Common myeloid progenitor, CD34-positive (primary cell): ENCODE measurements at regions not wholly inside any gene's neighbourhood (a gene's known extent, or its start where the extent isn't known, plus 50 kb on each side); places are given as distances from the start of the nearest gene placed in this dataset.

ENCODE experiments used
- CTCF ChIA-PET: fragments of 350-600 bp; sonication (Branson Sonifier 250); formaldehyde crosslinking; loops from one replicate; lab custom pipeline; 2021; ENCODE audit warnings: antibody characterized with exemption; lab: Charles Lee
- POLR2A ChIA-PET: fragments of 350-600 bp; sonication (Branson Sonifier 250); formaldehyde crosslinking; loops from one replicate; lab custom pipeline; 2021; ENCODE audit warnings: antibody characterized with exemption; lab: Charles Lee
- DNase-seq, 3 donors: peaks; one replicate each; pipeline versions ENCODE4 v3.0.0 to v3.0.0-alpha.2; 2013
- H3K27ac ChIP-seq, 2 experiments: 1 replicate in 1 of 2; 2 replicates in 1 of 2; pipeline ENCODE4 v1.7.0; 2013; ENCODE audit warnings: inconsistent platforms in 2 of 2, low read length in 2 of 2, mild to moderate bottlenecking in 2 of 2, low read depth in 1 of 2, moderate library complexity in 1 of 2; ENCODE audit not compliant: severe bottlenecking in 2 of 2, insufficient read depth in 1 of 2, poor library complexity in 1 of 2
- H3K27me3 ChIP-seq, 5 experiments: replicated peaks in 2 of 5; 1 replicate in 3 of 5; 2 replicates in 2 of 5; pipeline versions ENCODE4 v1.6.1 to v1.7.0; 2013; ENCODE audit warnings: low read length in 4 of 5, mild to moderate bottlenecking in 2 of 5, moderate library complexity in 2 of 5, inconsistent platforms in 1 of 5; ENCODE audit not compliant: insufficient read depth in 5 of 5, control insufficient read depth in 4 of 5
- H3K36me3 ChIP-seq, 4 experiments: 1 replicate in 2 of 4; 2 replicates in 2 of 4; pipeline versions ENCODE4 v1.6.1 to v1.7.0; 2013; ENCODE audit warnings: low read length in 3 of 4, control low read depth in 1 of 4, mild to moderate bottlenecking in 1 of 4; ENCODE audit not compliant: control insufficient read depth in 4 of 4, insufficient read depth in 4 of 4
- H3K4me1 ChIP-seq, 4 experiments: 1 replicate in 3 of 4; 2 replicates in 1 of 4; pipeline versions ENCODE4 v1.6.1 to v1.7.1; 2013; ENCODE audit warnings: low read length in 3 of 4, mild to moderate bottlenecking in 3 of 4, control low read depth in 1 of 4, inconsistent platforms in 1 of 4, moderate library complexity in 1 of 4; ENCODE audit not compliant: control insufficient read depth in 4 of 4, insufficient read depth in 4 of 4; ENCODE audit errors: control extremely low read depth in 1 of 4
- H3K4me3 ChIP-seq, 7 experiments: 1 replicate in 4 of 7; 2 replicates in 3 of 7; pipeline versions ENCODE4 v1.5.1 to v1.7.0; 2013; ENCODE audit warnings: mild to moderate bottlenecking in 7 of 7, low read length in 6 of 7, moderate library complexity in 6 of 7, inconsistent platforms in 2 of 7, low read depth in 2 of 7, control low read depth in 1 of 7; ENCODE audit not compliant: insufficient read depth in 4 of 7, control insufficient read depth in 1 of 7; ENCODE audit errors: extremely low read depth in 1 of 7
- H3K9me3 ChIP-seq, 5 experiments: 1 replicate in 4 of 5; 2 replicates in 1 of 5; pipeline versions ENCODE4 v1.6.1 to v1.7.1; 2013; ENCODE audit warnings: low read length in 4 of 5, mild to moderate bottlenecking in 2 of 5, inconsistent platforms in 1 of 5, low read depth in 1 of 5, moderate library complexity in 1 of 5; ENCODE audit not compliant: control insufficient read depth in 4 of 5, insufficient read depth in 2 of 5; ENCODE audit errors: control extremely low read depth in 1 of 5
- WGBS: methylation state at CpG from one replicate; pipeline ENCODE4 v1.1.5; 2013; ENCODE audit not compliant: insufficient coverage; 5-methylcytosine and 5-hydroxymethylcytosine counted together

GRCh38 chr4:162350331-162350730, 186.5 kb upstream of the FSTL5 start:
- 100% methylated on average over 1 of the region's 2 CpGs for WGBS
- CTCF ChIA-PET, result no interaction called here

GRCh38 chr4:162349395-162349794, 185.6 kb upstream of the FSTL5 start:
- ChIA-PET POLR2A (no interaction called here), CTCF (no interaction called here)
- H3K27me3 ChIP-seq, result no peaks in the 10 kb centered on the region
- no peak overlapping the region for H3K4me3 ChIP-seq
- H3K4me1 ChIP-seq, result peaks cover 0 to 18% (median 5%) of the 10 kb centered on the region in 4 experiments
- no peak overlapping the region for H3K27ac ChIP-seq
- no peak for DNase-seq
- WGBS, result no CpG with 5 or more reads among the region's 2 CpGs
- H3K9me3 ChIP-seq, result no peaks in the 10 kb centered on the region
- no peaks in the 10 kb centered on the region for H3K36me3 ChIP-seq

More at GRCh38 chr4:162350331-162350730, 186.5 kb upstream of the FSTL5 start:
- Histone ChIP-seq H3K4me1 (peaks cover 0 to 18% (median 5%) of the 10 kb centered on the region in 4 experiments), H3K36me3 (no peaks in the 10 kb centered on the region), H3K9me3 (no peaks in the 10 kb centered on the region), H3K27ac (no peak overlapping the region), H3K27me3 (no peaks in the 10 kb centered on the region), H3K4me3 (no peak overlapping the region)
- no peak for DNase-seq
- POLR2A ChIA-PET, result no interaction called here

DNA sequence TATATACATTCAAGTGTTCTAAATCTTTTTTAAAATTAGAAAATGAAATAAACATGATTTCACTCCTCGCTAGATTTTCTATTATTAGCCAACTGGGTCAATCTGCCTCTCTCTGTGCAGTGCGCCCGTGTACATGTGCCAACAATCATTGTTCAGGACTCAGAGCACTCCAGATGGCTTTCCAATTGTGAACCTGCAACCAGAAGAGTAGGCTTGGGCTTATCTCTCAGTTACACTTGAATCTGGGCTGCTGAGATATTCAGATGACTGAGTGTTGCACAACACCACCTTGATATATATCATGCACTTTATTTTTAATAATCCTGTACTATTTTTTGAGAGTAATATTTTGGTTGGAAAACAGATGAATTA, 184.0 kb upstream of the FSTL5 start:
- H3K36me3 ChIP-seq, result no peaks in the 10 kb centered on the region
- ChIA-PET CTCF (no interaction called here), POLR2A (no interaction called here)
- no peaks in the 10 kb centered on the region for H3K9me3 ChIP-seq
- H3K4me1 ChIP-seq, result peaks cover 0 to 18% (median 5%) of the 10 kb centered on the region in 4 experiments
- H3K27ac ChIP-seq, result peak overlapping the region; percentile 22 to 46
- WGBS, result 0% methylated on average over 2 of the region's 3 CpGs
- no peaks in the 10 kb centered on the region for H3K27me3 ChIP-seq
- peak; percentile 22 to 76 (median 55) for DNase-seq
- H3K4me3 ChIP-seq, result peak overlapping the region in 1 of 7 experiments; percentile 42

DNA sequence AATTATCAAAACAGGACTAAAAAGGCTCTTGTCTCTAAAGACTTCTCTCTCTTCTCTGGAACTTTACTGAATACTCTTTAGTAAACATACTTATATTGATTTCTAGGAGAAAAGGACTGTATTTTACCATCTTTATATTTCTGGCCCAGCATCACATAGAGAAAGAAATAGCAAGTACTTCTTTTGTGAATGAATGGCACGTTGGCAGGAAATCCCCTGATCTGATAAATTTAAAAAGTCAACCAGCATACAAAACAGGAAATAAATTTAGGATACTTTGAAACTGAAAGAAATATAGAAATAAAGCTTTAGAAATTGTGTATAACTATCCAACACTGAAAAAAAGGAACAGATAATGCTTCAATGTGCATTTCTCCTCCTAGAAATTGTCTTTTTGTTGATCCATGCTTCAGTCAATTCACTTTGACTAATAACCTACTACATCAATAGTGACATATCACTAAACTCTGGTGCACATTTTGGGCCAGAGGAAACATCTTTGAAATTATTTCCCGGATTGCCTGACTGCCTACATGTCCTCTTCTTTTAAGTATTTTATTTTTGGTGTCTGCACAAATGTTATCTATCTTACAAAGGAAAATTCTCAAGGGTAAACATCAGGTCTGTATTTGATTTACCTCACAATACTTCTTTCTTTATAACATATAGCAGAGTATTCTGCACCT, 183.5 kb upstream of the FSTL5 start:
- Histone ChIP-seq H3K9me3 (no peaks in the 10 kb centered on the region), H3K27me3 (no peaks in the 10 kb centered on the region), H3K27ac (peak overlapping the region; percentile 22 to 46), H3K4me1 (peaks cover 0 to 18% (median 5%) of the 10 kb centered on the region in 4 experiments), H3K4me3 (peak overlapping the region in 2 of 7 experiments; percentile 19 to 42), H3K36me3 (no peaks in the 10 kb centered on the region)
- WGBS, result no CpG with 5 or more reads among the region's 2 CpGs
- POLR2A ChIA-PET, result no interaction called here
- DNase-seq, result peak; percentile 15 to 58 (median 50)
- CTCF ChIA-PET, result no interaction called here

- H3K4me3 ChIP-seq, result no peak overlapping the region
- H3K4me1 ChIP-seq, result peaks cover 0 to 18% (median 5%) of the 10 kb centered on the region in 4 experiments
- no peak for DNase-seq
- ChIA-PET POLR2A (no interaction called here), CTCF (no interaction called here)
- no peaks in the 10 kb centered on the region for H3K9me3 ChIP-seq
- no peaks in the 10 kb centered on the region for H3K36me3 ChIP-seq
- WGBS, result no CpG with 5 or more reads among the region's 1 CpG
- no peak overlapping the region for H3K27ac ChIP-seq
- no peaks in the 10 kb centered on the region for H3K27me3 ChIP-seq
Measured at GRCh38 chr4:162343967-162344366, 180.2 kb upstream of the FSTL5 start.

DNA sequence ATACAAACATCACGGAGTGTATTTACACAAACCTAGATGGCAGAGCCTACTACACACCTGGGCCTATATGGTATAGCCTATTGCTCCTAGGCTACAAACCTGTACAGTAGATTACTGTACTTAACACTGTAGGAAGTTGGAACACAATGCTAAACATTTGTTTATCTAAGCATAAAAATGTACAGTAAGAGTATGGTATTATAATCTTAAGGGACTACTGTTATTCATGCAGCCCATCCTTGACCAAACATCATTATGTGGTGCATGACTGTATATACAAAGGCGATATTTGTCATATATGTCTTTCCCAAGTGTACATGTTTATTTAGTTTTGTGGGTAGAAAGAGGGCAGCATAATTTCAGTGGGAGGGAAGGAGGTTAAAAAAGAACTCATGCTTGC, 177.7 kb upstream of the FSTL5 start:
- H3K36me3 ChIP-seq, result no peaks in the 10 kb centered on the region
- DNase-seq, result no peak
- peaks cover 0 to 3% (median 1%) of the 10 kb centered on the region in 4 experiments for H3K4me1 ChIP-seq
- WGBS, result no CpG with 5 or more reads among the region's 2 CpGs
- H3K27ac ChIP-seq, result no peak overlapping the region
- H3K9me3 ChIP-seq, result no peaks in the 10 kb centered on the region
- no peak overlapping the region for H3K4me3 ChIP-seq
- POLR2A ChIA-PET, result no interaction called here
- no peaks in the 10 kb centered on the region for H3K27me3 ChIP-seq
- CTCF ChIA-PET, result no interaction called here

DNA sequence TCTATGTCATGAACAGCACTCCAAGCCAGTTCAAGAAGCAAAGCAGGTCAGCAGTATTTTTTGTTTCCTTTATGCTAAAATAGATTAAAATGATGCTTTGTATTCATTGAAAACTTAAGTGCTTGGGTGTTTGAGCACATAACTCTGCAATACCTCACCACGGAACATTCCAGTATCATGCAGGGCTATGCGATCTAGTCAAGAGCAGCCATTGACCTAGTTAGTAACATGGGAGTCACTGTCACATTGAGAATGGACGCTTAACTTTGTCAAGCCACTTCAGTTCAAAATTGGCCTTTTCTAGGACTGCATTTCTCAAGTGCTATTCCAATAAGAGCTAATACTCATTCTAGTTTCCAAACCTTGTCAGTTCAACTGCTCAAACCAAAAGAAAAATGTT, 160.1 kb upstream of the FSTL5 start:
- H3K9me3 ChIP-seq, result no peaks in the 10 kb centered on the region
- ChIA-PET CTCF (no interaction called here), POLR2A (no interaction called here)
- no peak overlapping the region for H3K4me3 ChIP-seq
- H3K4me1 ChIP-seq, result no peaks in the 10 kb centered on the region
- H3K36me3 ChIP-seq, result no peaks in the 10 kb centered on the region
- no peaks in the 10 kb centered on the region for H3K27me3 ChIP-seq
- no peak overlapping the region for H3K27ac ChIP-seq
- 100% methylated on average over 2 of the region's 3 CpGs for whole genome bisulfite sequencing
- no peak for DNase-seq
